HepG2 (cell line): ENCODE measurements at regions not wholly inside any gene's neighbourhood (a gene's known extent, or its start where the extent isn't known, plus 50 kb on each side); places are given as distances from the start of the nearest gene placed in this dataset.

Source experiments
- ATAC-seq: fragments of 200-7000 bp; cut with Tn5 transposase; 3 replicates; pipeline ENCODE4 v1.9.1; 2020; ENCODE audit warnings: mild to moderate bottlenecking, moderate library complexity
- BruUV-seq: library from RNA; stranded (reverse); fragments of 400-500 nt; replicated peaks from 2 replicates; lab custom pipeline; 2021; lab: Mats Ljungman, UMichigan
- CTCF ChIA-PET: fragments of 300-600 bp; formaldehyde crosslinking; extraction: SDS; loops from one replicate; lab custom pipeline; 2021; ENCODE audit warnings: low total read pairs, inconsistent platforms, low intra/inter-chr PET ratio; lab: Yijun Ruan, JAX
- POLR2A ChIA-PET: fragments of 350-600 bp; sonication (Branson Sonifier 250); formaldehyde crosslinking; loops from one replicate; lab custom pipeline; 2020; ENCODE audit warnings: antibody characterized with exemption, inconsistent platforms; lab: Yijun Ruan, JAX
- DNase-seq: peaks from one replicate; pipeline ENCODE4 v3.0.0-alpha.2; 2015; ENCODE audit warnings: low spot score
- FAIRE-seq: peaks from 3 replicates; lab custom pipeline; 2011; peaks lifted over from hg19 to GRCh38; lab: Jason Lieb, UNC
- H2AFZ ChIP-seq: one replicate; pipeline ENCODE4 v1.6.1; 2011; ENCODE audit warnings: low read length, inconsistent platforms
- H3K27ac ChIP-seq: fragments of 300-600 bp; 3 replicates; pipeline ENCODE4 v1.8.0; 2011; ENCODE audit warnings: mixed run types, mild to moderate bottlenecking, mixed read lengths, low read length, inconsistent platforms; ENCODE audit not compliant: insufficient read depth; ENCODE audit errors: extremely low read length
- H3K27me3 ChIP-seq, 2 experiments: fragments of 200-600 bp in 1 of 2; 2 replicates in 1 of 2; 3 replicates in 1 of 2; pipeline versions ENCODE4 v1.6.0 to v1.8.0; 2011; ENCODE audit warnings: low read length in 2 of 2, mild to moderate bottlenecking in 2 of 2, moderate library complexity in 2 of 2, inconsistent platforms in 1 of 2; ENCODE audit not compliant: insufficient read depth in 2 of 2, control insufficient read depth in 1 of 2
- H3K36me3 ChIP-seq, 2 experiments: fragments of 200-600 bp in 1 of 2; replicated peaks in 1 of 2; 2 replicates in 1 of 2; 3 replicates in 1 of 2; pipeline versions ENCODE4 v1.5.1 to v1.8.0; 2011; ENCODE audit warnings: low read length in 2 of 2, inconsistent platforms in 1 of 2; ENCODE audit not compliant: insufficient read depth in 2 of 2, control insufficient read depth in 1 of 2
- H3K4me1 ChIP-seq: 2 replicates; pipeline ENCODE4 v1.5.1; 2012; ENCODE audit warnings: low read length, inconsistent platforms; ENCODE audit not compliant: insufficient read depth
- H3K4me2 ChIP-seq: 2 replicates; pipeline ENCODE4 v1.6.0; 2011; ENCODE audit warnings: low read depth, low read length, inconsistent platforms
- H3K4me3 ChIP-seq, 3 experiments: fragments of 200-600 bp in 1 of 3; sonication (generic), shearing (Covaris generic) in 1 of 3; replicated peaks in 1 of 3; 2 replicates each; pipeline ENCODE4 v1.5.1; 2011 to 2016; ENCODE audit warnings: low read length in 3 of 3, inconsistent platforms in 2 of 3, low read depth in 2 of 3, mild to moderate bottlenecking in 2 of 3, control low read depth in 1 of 3, mixed read lengths in 1 of 3; ENCODE audit not compliant: insufficient read depth in 1 of 3
- H3K79me2 ChIP-seq: one replicate; pipeline ENCODE4 v1.6.1; 2011; ENCODE audit warnings: low read length, inconsistent platforms; ENCODE audit not compliant: insufficient read depth
- H3K9ac ChIP-seq: 2 replicates; pipeline ENCODE4 v1.6.0; 2011; ENCODE audit warnings: mild to moderate bottlenecking, low read depth, low read length, inconsistent platforms; ENCODE audit not compliant: insufficient read depth
- H3K9me3 ChIP-seq: 2 replicates; pipeline ENCODE4 v1.5.1; 2012; ENCODE audit warnings: mild to moderate bottlenecking, low read length
- H4K20me1 ChIP-seq: 2 replicates; pipeline ENCODE4 v1.6.0; 2011; ENCODE audit warnings: inconsistent platforms, mild to moderate bottlenecking, low read length, moderate library complexity; ENCODE audit not compliant: insufficient read depth
- HDAC1 ChIP-seq: sonication (generic); formaldehyde crosslinking; IDR thresholded peaks from 2 replicates; pipeline ENCODE4 v1.5.1; 2020; ENCODE audit warnings: mild to moderate bottlenecking, missing genetic modification reagents
- IRF2 ChIP-seq: IDR thresholded peaks from 2 replicates; pipeline ENCODE4 v1.6.1; 2018; ENCODE audit warnings: missing genetic modification reagents, missing compliant biosample characterization
- MAF1 ChIP-seq: sonication (generic); formaldehyde crosslinking; IDR thresholded peaks from 2 replicates; pipeline ENCODE4 v1.5.0; 2020; ENCODE audit warnings: missing genetic modification reagents, borderline replicate concordance
- NFIB ChIP-seq: sonication (generic); formaldehyde crosslinking; IDR thresholded peaks from 2 replicates; pipeline ENCODE4 v1.9.0; 2021; ENCODE audit warnings: missing genetic modification reagents, mild to moderate bottlenecking, borderline replicate concordance
- SP2 ChIP-seq: sonication (generic); formaldehyde crosslinking; IDR thresholded peaks from 2 replicates; pipeline ENCODE4 v1.5.1; 2020; ENCODE audit warnings: mild to moderate bottlenecking, missing genetic modification reagents
- STAG1 ChIP-seq: sonication (generic); formaldehyde crosslinking; IDR thresholded peaks from 2 replicates; pipeline ENCODE4 v1.4.0; 2020; ENCODE audit warnings: missing genetic modification reagents
- TAF15 ChIP-seq: fragments of 200-400 bp; formaldehyde crosslinking; IDR thresholded peaks from one replicate; pipeline ENCODE4 v1.6.1; 2018; ENCODE audit warnings: mild to moderate bottlenecking, low read depth, low read length; ENCODE audit not compliant: poor library complexity, severe bottlenecking
- ZFP62 ChIP-seq: sonication (generic); formaldehyde crosslinking; IDR thresholded peaks from 2 replicates; pipeline ENCODE4 v1.4.0; 2020; ENCODE audit warnings: missing genetic modification reagents
- ZNF501 ChIP-seq: sonication (generic); formaldehyde crosslinking; IDR thresholded peaks from 2 replicates; pipeline ENCODE4 v1.5.1; 2020; ENCODE audit warnings: mild to moderate bottlenecking, moderate library complexity, missing genetic modification reagents
- ZNF557 ChIP-seq: sonication (generic); formaldehyde crosslinking; IDR thresholded peaks from 2 replicates; pipeline ENCODE4 v1.4.0; 2020; ENCODE audit warnings: missing genetic modification reagents
- ZNF773 ChIP-seq: sonication (generic); formaldehyde crosslinking; IDR thresholded peaks from 2 replicates; pipeline ENCODE4 v1.4.0; 2020; ENCODE audit warnings: missing genetic modification reagents, borderline replicate concordance
- ZSCAN29 ChIP-seq: sonication (generic); formaldehyde crosslinking; conservative IDR thresholded peaks from 2 replicates; pipeline ENCODE4 v1.4.0; 2020; ENCODE audit warnings: mild to moderate bottlenecking, missing genetic modification reagents
- WGBS: methylation state at CpG from one replicate; pipeline ENCODE4 v1.1.6; 2017; ENCODE audit warnings: low lambda C conversion rate; 5-methylcytosine and 5-hydroxymethylcytosine counted together
- in situ Hi-C: cut with HindIII; loops from 2 replicates; pipeline ENCODE4 v1.10.0; 2017; ENCODE audit warnings: low pct_unique_long_range_greater_than_20kb; ENCODE audit not compliant: extremely low pct_ligation_motif_present
- intact Hi-C: fragments of 100-400 bp; cut with micrococcal nuclease; formaldehyde crosslinking; loops from one replicate; pipeline ENCODE4 v1.10.0; 2022; ENCODE audit not compliant: unreplicated experiment
- TF ChIP-seq, protein P1 (sequence below): sonication (generic); formaldehyde crosslinking; IDR thresholded peaks from 2 replicates; pipeline ENCODE4 v1.5.1; 2020; ENCODE audit warnings: missing genetic modification reagents, mild to moderate bottlenecking, borderline replicate concordance
- TF ChIP-seq, protein P2 (sequence below): sonication (generic); formaldehyde crosslinking; IDR thresholded peaks from 2 replicates; pipeline ENCODE4 v1.5.0; 2020; ENCODE audit warnings: missing genetic modification reagents, mild to moderate bottlenecking, borderline replicate concordance

GRCh38 chr1:224042557-224043118 lies 71.3 kb upstream of the FBXO28 start:
- Histone ChIP-seq H3K36me3 (no peaks in the 10 kb centered on the region), H3K9ac (no peak overlapping the region), H3K27me3 (0 out of 5 replicates have a peak, but pooled peaks cover 0 to 2% of the 10 kb centered on the region in 2 experiments), H3K79me2 (no peaks in the 10 kb centered on the region), H3K9me3 (no peaks in the 10 kb centered on the region), H3K4me3 (no peak overlapping the region), H3K27ac (no peak overlapping the region)
- ChIA-PET CTCF (no interaction called here), POLR2A (no interaction called here)
- intact Hi-C loops (no loop called here), in situ Hi-C loops (no loop called here)
- FAIRE-seq = no peak
- DNase-seq = no peak
- no TSS peak for BruUV-seq
- TF ChIP-seq MAF1 (CRISPR knock-in tag) = no peak
- no peak for TF ChIP-seq ZNF773 (CRISPR knock-in tag)
- TF ChIP-seq, protein P1, sequence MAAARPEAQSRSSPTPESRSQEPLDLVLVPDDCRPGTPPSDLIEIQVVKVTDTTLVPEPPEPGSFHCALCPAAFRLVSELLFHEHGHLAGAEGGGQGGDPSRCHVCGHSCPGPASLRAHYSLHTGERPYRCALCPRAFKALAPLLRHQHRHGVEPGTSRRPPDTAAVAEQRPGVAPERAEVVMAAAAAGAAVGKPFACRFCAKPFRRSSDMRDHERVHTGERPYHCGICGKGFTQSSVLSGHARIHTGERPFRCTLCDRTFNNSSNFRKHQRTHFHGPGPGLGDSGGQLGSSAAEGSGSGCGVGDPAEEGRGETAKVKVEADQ = no peak
- TF ChIP-seq, protein P2, sequence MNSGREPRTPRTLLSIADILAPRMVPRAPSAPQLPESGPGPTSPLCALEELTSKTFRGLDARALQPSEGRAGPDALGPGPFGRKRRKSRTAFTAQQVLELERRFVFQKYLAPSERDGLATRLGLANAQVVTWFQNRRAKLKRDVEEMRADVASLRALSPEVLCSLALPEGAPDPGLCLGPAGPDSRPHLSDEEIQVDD (CRISPR knock-in tag) = no peak
- no peak for TF ChIP-seq ZSCAN29 (CRISPR knock-in tag)
- TF ChIP-seq TAF15 = no peak
- no peak for TF ChIP-seq STAG1 (CRISPR knock-in tag)
- TF ChIP-seq NFIB (CRISPR knock-in tag) = no peak
- TF ChIP-seq ZFP62 (CRISPR knock-in tag) = no peak
- TF ChIP-seq SP2 (CRISPR knock-in tag) = no peak
- TF ChIP-seq HDAC1 (CRISPR knock-in tag) = no peak
- TF ChIP-seq ZNF557 (CRISPR knock-in tag) = no peak
- no peak for TF ChIP-seq IRF2 (CRISPR knock-in tag)
- no peak for TF ChIP-seq ZNF501
- TF ChIP-seq, all 625 proteins: peak for 0
- WGBS = 6% methylated on average over 4 of the region's 4 CpGs
- no peaks in the 10 kb centered on the region for H3K4me1 ChIP-seq
- no peak for ATAC-seq
- H3K4me2 ChIP-seq = no peak overlapping the region
- H2AFZ ChIP-seq = no peak overlapping the region
- H4K20me1 ChIP-seq = no peaks in the 10 kb centered on the region
